H7 (cell line): ENCODE measurements at regions not wholly inside any gene's neighbourhood (a gene's known extent, or its start where the extent isn't known, plus 50 kb on each side); places are given as distances from the start of the nearest gene placed in this dataset.

Source experiments
- DNase-seq: peaks from one replicate; pipeline ENCODE4 v3.0.0; 2012
- H3K27me3 ChIP-seq: 2 replicates; pipeline ENCODE4 v1.6.0; 2011; ENCODE audit warnings: mild to moderate bottlenecking, low read length; ENCODE audit not compliant: control insufficient read depth, insufficient read depth
- H3K36me3 ChIP-seq: replicated peaks from 2 replicates; pipeline ENCODE4 v1.5.1; 2011; ENCODE audit warnings: low read length; ENCODE audit not compliant: control insufficient read depth, insufficient read depth
- H3K4me3 ChIP-seq: 2 replicates; pipeline ENCODE4 v1.5.1; 2011; ENCODE audit warnings: low read depth, mild to moderate bottlenecking, control low read depth, low read length, moderate library complexity; ENCODE audit not compliant: insufficient read depth

GRCh38 chr5:107100121-107100520, 570.6 kb downstream of the EFNA5 start:
- DNase-seq = no peak
- no peaks in the 10 kb centered on the region for H3K27me3 ChIP-seq
- H3K36me3 ChIP-seq = no peaks in the 10 kb centered on the region
- H3K4me3 ChIP-seq = no peak overlapping the region

GRCh38 chr5:107099506-107099905, 571.2 kb downstream of the EFNA5 start:
- no peaks in the 10 kb centered on the region for H3K27me3 ChIP-seq
- no peak for DNase-seq
- H3K4me3 ChIP-seq = no peak overlapping the region
- H3K36me3 ChIP-seq = no peaks in the 10 kb centered on the region

GRCh38 chr5:107092695-107093094, 578.0 kb downstream of the EFNA5 start:
- H3K36me3 ChIP-seq = no peaks in the 10 kb centered on the region

GRCh38 chr5:107090506-107090905, 580.2 kb downstream of the EFNA5 start:
- Histone ChIP-seq H3K27me3 (no peaks in the 10 kb centered on the region), H3K4me3 (no peak overlapping the region)
- no peak for DNase-seq

More at GRCh38 chr5:107092695-107093094, 578.0 kb downstream of the EFNA5 start:
- H3K27me3 ChIP-seq = no peaks in the 10 kb centered on the region
- DNase-seq = no peak
- no peak overlapping the region for H3K4me3 ChIP-seq

GRCh38 chr5:107088907-107089306, 581.8 kb downstream of the EFNA5 start:
- Histone ChIP-seq H3K36me3 (no peaks in the 10 kb centered on the region), H3K4me3 (no peak overlapping the region), H3K27me3 (no peaks in the 10 kb centered on the region)
- DNase-seq = no peak

More at GRCh38 chr5:107090506-107090905, 580.2 kb downstream of the EFNA5 start:
- no peaks in the 10 kb centered on the region for H3K36me3 ChIP-seq

- no peak for DNase-seq
- Histone ChIP-seq H3K36me3 (no peaks in the 10 kb centered on the region), H3K27me3 (no peaks in the 10 kb centered on the region), H3K4me3 (no peak overlapping the region)
Observed at GRCh38 chr5:107085572-107085971, 585.2 kb downstream of the EFNA5 start.

- Histone ChIP-seq H3K27me3 (no peaks in the 10 kb centered on the region), H3K36me3 (no peaks in the 10 kb centered on the region), H3K4me3 (no peak overlapping the region)
- DNase-seq = no peak
Observed at GRCh38 chr5:107074996-107075395, 595.7 kb downstream of the EFNA5 start.

GRCh38 chr5:107072967-107073366, 597.8 kb downstream of the EFNA5 start:
- Histone ChIP-seq H3K36me3 (no peaks in the 10 kb centered on the region), H3K4me3 (no peak overlapping the region), H3K27me3 (no peaks in the 10 kb centered on the region)
- no peak for DNase-seq

- Histone ChIP-seq H3K36me3 (no peaks in the 10 kb centered on the region), H3K4me3 (no peak overlapping the region), H3K27me3 (no peaks in the 10 kb centered on the region)
- DNase-seq = no peak
Observed at GRCh38 chr5:107072440-107072839, 598.3 kb downstream of the EFNA5 start.

GRCh38 chr5:107068782-107069181, 602.0 kb downstream of the EFNA5 start:
- no peaks in the 10 kb centered on the region for H3K27me3 ChIP-seq
- no peaks in the 10 kb centered on the region for H3K36me3 ChIP-seq
- no peak overlapping the region for H3K4me3 ChIP-seq
- no peak for DNase-seq

GRCh38 chr5:107067395-107067794, 603.3 kb downstream of the EFNA5 start:
- no peaks in the 10 kb centered on the region for H3K36me3 ChIP-seq
- H3K4me3 ChIP-seq = no peak overlapping the region
- H3K27me3 ChIP-seq = no peaks in the 10 kb centered on the region
- DNase-seq = peak; percentile 3

GRCh38 chr5:107063511-107063910, 607.2 kb downstream of the EFNA5 start:
- H3K4me3 ChIP-seq = no peak overlapping the region
- no peak for DNase-seq
- H3K27me3 ChIP-seq = no peaks in the 10 kb centered on the region
- no peaks in the 10 kb centered on the region for H3K36me3 ChIP-seq

- Histone ChIP-seq H3K4me3 (no peak overlapping the region), H3K36me3 (no peaks in the 10 kb centered on the region), H3K27me3 (no peaks in the 10 kb centered on the region)
- DNase-seq = no peak
Observed at GRCh38 chr5:107058803-107059202, 611.9 kb downstream of the EFNA5 start.

- DNase-seq = no peak
- H3K27me3 ChIP-seq = no peaks in the 10 kb centered on the region
- H3K36me3 ChIP-seq = no peaks in the 10 kb centered on the region
- no peak overlapping the region for H3K4me3 ChIP-seq
Observed at GRCh38 chr5:107058235-107058634, 612.5 kb downstream of the EFNA5 start.

GRCh38 chr5:107056278-107056677, 614.5 kb downstream of the EFNA5 start:
- DNase-seq = no peak
- Histone ChIP-seq H3K36me3 (no peaks in the 10 kb centered on the region), H3K27me3 (no peaks in the 10 kb centered on the region)

GRCh38 chr5:107047048-107047447, 623.7 kb downstream of the EFNA5 start:
- no peak overlapping the region for H3K4me3 ChIP-seq
- H3K27me3 ChIP-seq = no peaks in the 10 kb centered on the region
- no peak for DNase-seq
- no peaks in the 10 kb centered on the region for H3K36me3 ChIP-seq

More at GRCh38 chr5:107056278-107056677, 614.5 kb downstream of the EFNA5 start:
- H3K4me3 ChIP-seq = no peak overlapping the region
